Peyer's patch (tissue), 4 donors: ENCODE measurements at regions not wholly inside any gene's neighbourhood (a gene's known extent, or its start where the extent isn't known, plus 50 kb on each side); places are given as distances from the start of the nearest gene placed in this dataset.

Experiments
- CTCF ChIP-seq, 6 experiments: fragments of 450-650 bp in 4 of 6; fragments of 200-600 bp in 2 of 6; sonication (generic) in 1 of 6; IDR thresholded peaks; one replicate each; pipeline ENCODE4 v1.5.1; 2017 to 2019; ENCODE audit warnings: antibody characterized with exemption in 6 of 6, mild to moderate bottlenecking in 3 of 6, moderate library complexity in 1 of 6
- POLR2A ChIP-seq, 2 donors: fragments of 450-650 bp; IDR thresholded peaks; one replicate each; pipeline ENCODE4 v1.5.1; 2017; ENCODE audit warnings: antibody characterized with exemption in 2 of 2, mild to moderate bottlenecking in 2 of 2, moderate library complexity in 2 of 2

DNA sequence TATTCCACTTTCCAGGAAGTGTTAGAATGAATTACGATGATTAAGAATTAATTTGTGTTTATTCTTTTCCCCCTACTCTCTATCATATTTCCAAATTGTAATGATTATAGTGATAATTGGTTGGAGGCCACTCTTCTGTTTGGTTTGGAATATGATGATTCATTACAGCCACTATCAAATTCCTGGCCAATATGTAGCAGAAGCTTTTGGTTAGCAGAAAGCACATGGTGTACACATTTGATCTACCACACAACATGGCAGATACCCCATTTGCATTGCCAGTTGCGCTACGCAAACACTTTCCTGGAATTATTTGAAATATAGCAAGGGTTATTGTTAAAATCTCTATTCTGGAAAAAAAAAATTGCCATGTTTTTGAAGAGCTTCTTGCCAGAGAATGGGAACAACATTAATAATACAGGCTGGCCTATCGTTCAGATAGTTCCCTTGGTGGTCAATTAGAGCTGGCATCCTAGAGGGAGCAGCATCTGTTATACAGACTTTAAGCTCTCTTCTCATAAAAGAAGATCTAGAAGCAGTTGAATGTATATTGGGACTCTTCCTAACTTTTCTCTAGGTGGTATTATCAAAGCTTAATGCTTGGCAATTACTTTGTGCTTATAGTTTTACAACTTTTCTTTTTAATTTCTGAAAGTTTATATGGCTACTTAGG, 455.0 kb upstream of the ACTBL2 start:
- no peak for TF ChIP-seq CTCF (IDR thresholded peaks at IDR 0.05)
- TF ChIP-seq POLR2A (IDR thresholded peaks at IDR 0.05): no peak
